ENCODE measurements at regions not wholly inside any gene's neighbourhood (a gene's known extent, or its start where the extent isn't known, plus 50 kb on each side); places are given as distances from the start of the nearest gene placed in this dataset.
"Not testable (repeated sequence)": the region's sequence is repeated elsewhere in the genome, so short reads cannot be mapped to it uniquely, and the experiment has no call there.

DNA sequence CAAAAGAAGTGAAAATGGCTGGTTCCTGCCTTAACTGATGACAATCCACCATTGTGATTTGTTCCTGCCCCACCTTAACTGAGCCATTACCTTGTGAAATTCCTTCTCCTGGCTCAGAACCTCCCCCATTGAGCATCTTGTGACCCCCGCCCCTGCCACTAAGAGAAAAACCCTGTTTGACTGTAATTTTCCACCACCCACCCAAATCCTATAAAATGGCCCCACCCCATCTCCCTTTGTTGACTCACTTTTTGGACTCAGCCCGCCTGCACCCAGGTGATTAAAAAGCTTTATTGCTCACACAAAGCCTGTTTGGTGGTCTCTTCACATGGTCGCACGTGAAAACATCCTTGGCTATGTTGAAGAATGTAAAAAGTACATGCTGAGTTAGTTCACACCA is 197.6 kb upstream of the FBN2 start:
- DNase-seq, result not testable (repeated sequence)

DNA sequence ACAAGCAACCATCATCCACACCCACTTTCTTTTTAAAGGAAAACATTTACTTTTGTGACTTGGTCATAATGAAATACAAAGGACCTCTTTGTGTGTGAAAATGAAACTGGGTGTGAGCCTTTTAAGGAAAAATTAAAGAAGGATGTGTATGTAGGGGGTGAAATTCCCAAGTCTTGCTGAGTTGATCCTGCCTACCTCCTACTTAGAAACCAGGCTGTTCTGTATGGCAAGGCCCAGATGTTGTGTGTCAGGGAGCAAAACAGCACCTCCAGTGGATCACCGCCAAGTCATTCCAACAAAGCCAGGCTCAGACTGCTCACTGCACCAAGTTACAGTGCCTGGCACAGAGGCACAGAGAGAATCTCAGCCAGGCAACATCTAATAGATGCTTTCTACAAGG is 198.5 kb upstream of the FBN2 start:
- peak in 10 of 14 donors; percentile 2 to 62 (median 34) for DNase-seq

DNA sequence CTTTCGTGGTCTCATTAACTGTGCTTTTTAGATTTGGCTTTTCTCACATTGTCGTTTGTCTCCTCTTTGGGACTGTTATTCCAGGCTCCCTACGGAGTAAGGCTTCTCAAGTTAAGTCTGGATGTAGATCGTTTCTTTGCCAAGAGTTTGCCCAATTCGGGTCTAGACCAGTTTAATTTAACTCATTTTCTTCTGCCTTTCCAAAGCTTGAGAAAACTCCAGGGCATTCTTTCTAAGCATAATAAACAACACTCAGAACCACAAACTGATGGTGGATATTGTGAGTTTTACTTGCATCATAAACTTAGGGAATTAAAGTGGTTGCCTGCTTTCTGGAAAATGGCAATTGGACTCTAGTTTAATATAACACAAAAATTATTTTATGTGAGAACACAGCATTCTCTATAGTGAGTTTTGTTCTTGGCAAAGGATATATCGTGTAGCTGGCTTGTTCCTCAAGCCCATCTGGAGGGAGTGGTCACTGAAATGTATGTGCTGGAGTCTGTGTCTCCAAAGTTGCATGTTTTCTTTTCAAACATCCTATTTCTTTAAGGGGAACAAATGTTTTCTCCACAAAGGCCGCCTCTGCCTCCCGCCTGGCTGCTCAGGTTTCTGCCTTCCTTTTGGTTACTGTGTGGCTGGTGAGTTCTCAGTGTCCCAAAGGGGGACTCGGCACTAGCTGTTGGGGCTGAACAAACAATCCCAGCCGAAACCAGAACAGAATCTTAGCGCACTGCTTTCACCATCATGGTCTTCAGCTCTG is 211.3 kb upstream of the FBN2 start:
- DNase-seq, result no peak

DNA sequence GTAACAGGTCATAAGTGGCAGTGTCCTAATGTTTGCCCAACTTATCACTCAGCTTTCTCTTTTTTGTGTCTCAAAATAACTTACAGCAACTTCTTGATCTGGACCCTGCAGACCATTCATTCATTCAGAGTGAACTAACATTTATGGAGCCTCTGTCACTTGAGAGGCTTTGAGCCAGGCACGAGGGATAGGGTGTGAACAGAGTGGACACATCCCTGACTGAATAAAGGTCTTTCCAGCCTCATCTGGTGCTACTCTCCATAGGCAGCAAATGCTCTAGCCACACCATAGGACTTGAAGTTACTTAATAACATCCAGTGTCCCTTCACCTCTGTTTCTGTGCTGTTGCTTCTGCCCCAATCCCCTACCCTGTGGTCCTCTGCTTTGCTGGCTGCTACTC is 212.1 kb upstream of the FBN2 start:
- no peak for DNase-seq

DNA sequence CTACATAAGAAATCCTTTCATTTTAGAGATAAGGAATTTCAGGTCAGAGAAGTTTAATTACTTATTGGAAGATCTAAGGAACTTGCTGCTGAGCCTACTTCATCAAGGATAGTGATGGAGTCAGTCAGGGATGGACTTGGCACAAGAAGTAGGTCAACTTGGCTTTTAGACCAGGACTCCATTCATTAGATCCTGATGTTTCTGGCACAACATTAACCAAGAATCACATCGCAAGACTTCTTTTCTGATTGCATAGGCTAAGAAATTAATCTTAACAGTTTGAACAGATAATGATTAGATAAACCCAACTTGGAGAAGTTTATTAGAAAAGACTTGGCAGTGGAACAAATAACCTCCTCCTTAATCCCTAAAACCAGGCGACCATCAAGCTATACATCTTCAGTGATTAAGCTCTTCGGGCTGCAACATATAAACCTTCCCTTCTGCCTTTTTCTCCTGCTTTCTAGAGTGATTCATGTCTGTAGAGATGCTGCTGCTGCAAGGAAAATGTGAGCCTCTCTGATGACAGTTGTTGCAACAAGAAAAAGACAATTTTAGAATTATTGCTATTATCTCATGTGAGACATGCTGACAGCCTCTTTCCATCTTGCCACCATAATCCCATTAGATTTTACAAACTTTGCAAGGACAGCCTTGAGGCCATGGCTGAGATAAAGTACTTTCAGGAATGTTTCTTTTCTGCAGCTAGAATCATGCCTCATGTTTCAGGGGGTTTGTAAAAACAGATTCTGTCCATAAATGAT is 207.9 kb upstream of the SLC27A6 start:
- no peak for DNase-seq

DNA sequence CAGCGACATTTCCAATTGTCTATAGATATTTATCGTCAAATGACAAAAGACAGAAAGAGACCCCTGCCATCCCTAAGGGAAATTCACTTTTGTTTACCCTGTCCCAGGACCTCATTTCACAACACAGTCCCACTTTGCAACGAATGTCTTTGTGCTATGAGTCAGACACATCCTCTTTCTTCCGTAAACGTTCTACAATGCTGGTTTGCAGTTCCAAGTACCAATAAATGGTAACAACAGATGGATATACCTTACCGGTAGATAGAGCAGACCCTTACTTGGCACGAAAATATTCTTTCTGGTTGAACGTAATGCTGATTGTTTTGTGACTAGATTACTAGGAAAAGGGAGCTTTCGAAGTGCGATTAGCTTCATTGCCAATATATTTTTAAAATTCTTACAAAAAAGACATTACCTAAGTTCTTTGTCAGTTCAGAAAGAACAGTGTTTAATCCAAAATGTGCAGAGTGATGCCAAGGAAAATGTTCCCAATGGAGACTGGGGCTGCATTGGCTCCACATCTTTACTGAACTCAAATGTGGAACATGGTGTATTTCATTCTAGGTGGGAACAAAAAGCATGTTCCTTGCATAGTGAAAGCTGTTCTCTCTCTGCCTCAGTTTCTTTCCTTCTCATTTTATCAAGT is 202.5 kb upstream of the SLC27A6 start:
- DNase-seq, result no peak

DNA sequence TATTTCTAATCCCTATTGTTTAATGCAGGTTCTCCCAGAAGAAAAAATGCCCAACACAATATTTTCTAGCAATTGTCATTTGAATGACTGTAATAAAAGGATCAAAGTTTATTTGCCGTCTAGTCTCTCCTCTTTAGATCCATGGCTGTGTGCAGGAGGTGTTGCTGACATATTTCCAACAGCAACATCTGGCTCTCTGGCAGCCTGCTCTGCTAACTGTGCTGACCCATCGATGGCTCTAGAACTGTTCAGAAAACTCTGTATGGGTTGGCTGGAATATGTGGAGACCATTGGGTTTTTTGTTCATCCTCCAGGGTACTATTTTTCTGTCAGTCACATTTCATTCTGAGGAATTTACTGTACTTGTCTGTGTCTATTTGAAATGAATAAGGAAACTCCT is 202.0 kb upstream of the SLC27A6 start:
- no peak for DNase-seq

DNA sequence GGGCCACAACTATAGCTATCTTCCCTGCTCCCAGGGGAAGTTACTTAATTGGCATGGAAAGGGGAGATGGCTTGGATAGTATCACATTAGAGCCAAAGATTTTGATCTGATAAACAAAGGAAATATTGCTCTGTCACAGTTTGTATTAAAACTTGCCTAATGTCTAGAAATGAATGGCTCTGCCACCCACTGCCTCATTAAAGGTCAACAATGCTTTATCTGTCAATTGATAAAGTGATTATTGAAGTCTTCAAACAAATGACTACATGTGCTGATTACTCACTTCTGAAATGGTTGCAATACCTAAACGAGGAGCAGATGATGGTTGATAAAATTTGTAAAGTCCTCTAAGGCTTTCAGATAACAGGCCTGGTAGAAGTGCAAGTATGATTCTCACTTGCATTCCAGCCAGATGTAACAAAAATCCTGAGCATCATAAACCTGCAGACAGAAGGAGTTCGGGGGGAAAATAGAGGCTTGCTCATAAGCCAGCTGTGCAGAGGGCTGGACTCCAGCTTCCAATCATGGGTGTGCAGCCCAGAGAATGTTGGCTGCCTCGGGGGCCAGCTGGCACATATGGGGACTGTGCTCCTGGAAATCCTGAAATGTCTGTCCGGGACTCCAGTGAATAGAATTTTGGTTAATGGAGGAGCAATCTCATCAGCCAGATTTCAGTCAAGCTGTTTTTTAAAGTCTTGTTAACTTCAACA is 200.5 kb upstream of the SLC27A6 start:
- DNase-seq, result peak in 1 of 14 donors; percentile 5

DNA sequence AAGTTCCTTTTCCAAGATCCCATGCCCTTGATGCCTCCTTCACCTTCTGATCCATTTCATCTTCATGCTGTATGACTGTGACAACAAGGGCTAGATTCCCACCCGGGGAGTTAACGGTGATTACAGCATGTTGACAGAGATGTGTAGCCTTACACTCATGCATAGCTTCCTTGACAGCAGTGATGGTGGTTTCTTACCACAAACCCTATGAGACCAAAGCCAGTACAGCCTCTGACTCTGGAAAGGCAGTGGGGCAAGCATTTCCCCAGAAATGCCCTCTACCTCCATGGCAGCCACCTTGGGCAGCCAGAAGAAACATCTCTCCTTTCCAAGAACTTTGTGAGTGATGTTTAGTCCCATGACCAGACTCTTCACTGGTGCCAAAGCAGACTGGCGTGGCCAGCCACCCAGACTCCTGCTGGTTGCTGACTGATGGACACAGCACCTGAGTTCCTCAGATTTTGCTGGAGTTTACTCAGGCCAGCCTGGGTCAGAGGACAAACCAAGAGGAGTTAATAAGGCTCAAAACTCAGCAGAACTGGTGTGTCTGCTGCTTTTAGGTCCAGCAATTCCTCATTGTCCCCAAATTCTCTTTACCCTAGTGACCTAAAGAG is 199.7 kb upstream of the SLC27A6 start:
- peak in 1 of 14 donors; percentile 3 for DNase-seq

DNA sequence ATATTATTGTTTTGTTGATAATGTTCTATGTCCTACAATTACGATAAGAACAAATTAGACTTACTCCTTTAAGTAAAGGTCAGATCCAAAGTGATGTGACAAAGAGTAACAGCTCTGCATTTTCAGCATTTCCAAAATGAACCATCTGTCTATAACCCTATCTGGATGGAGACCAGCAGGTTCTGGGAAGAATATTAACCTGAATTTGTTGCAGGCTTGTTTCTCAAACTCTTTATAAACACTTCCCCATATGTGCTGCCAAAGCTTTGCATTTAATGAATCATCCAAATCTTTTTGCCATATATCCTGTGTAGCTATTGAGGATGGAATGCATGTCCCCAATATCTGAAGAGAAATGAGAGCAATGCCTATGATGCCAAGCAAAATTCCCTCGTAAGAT is 198.9 kb upstream of the SLC27A6 start:
- no peak for DNase-seq

DNA sequence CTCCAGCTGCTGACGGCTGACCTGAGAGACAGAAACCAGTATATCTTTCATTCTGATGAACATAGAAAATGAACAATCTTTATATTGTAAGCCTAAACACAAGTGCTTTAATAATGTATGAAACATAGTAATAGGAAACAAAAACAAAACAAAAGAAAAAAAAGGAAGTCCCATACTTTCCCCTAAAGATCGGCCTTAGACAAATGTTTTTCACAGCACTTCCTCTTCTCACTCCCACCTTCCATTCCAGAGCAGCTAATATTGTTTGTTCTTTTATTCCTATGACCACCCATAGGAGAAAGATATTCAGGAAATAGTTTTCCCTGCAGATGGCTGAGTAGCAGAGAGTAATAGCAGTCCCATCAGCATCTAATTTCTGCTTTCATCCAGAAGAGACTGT is 194.4 kb upstream of the SLC27A6 start:
- DNase-seq, result no peak

DNA sequence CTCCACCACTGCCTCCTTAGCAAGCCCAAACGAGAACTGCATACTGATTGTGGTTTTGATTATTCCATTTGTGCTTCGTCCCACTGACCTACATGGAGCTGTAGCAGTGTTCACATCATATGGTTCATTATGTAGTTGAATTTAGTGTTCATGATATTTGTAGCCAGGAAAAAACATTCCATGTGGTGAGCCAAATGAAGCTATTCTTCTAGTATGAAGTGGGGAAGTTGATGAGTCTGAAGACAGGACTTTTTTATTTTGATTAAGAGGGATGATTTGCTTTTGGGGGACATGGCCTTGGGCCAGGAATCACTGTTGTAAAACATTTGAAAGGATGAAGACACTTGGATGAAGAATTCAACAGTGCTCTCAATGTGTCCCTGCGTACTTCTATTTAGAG is 192.9 kb upstream of the SLC27A6 start:
- no peak for DNase-seq

DNA sequence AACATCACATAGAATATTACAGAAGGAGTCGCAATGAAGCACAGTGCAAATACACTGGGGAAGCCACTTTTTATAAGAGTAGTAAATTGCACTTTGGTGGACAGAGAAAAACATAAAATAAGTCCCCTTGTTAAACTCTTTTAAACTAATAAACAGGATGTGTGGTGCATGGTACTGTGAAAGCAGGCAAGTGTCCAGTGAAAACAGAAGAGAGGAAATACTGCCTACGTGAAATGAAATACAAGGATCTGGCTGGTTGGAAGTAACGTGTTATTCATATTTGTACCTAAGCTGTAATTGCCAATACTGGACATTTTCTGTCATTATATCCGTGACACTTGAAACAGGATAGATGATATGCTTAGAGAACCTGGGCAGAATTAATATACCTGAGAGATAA is 191.9 kb upstream of the SLC27A6 start:
- DNase-seq, result no peak

DNA sequence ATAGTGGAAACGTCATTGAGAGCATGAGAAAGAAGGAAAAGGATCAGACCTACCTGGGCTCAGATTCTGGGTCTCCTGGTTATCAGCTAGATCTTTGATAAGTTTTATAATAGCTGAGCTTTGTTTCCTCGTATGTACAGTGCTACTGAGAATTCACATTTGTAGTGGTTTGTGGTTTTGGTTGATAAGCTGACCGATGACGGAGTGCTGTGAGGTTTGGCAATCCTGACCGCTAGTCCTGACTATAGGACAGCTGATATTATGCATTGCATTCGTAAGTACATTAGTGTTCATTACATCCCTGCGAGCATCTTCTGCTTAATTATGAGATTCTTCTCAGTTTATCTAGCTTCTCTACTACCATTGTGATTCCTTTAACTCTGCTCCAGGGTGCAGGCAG is 190.7 kb upstream of the SLC27A6 start:
- no peak for DNase-seq

DNA sequence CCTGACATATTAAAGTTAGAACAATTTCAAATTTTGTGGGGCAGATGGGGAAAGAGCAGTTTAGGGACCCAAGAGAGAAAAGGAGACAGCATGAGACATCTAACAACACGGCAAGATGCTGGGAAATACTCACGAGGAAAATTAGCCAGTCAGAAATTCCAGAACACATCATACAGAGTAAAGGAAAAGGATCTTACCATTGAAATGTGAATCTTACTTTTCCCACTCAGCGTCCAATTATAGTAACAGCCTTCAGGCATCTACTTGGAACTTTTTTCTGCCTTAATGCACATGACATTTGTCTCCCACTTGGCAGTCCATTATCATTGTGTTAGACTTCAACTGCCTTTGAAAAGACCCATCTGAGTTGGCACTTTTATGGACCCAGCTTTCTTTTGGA is 189.7 kb upstream of the SLC27A6 start:
- no peak for DNase-seq

DNA sequence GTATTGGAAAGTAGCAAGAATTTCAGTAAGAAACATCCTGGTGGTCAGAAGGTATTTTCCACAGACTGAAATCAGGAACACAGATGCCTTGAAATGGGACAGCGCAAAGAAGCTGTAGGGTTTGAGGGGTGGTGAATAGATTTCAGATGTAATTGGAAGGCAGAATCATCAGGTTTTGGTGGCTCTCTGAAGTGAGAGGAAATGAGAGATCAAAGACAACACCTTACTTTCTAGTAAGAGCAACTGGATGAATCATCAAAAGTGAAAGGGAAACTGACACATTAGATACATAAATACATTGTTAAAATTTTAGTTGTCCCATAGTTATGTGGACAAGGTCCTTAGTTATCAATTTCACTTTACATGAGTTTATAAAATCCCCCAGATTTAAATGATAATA is 188.2 kb upstream of the SLC27A6 start:
- DNase-seq, result no peak

DNA sequence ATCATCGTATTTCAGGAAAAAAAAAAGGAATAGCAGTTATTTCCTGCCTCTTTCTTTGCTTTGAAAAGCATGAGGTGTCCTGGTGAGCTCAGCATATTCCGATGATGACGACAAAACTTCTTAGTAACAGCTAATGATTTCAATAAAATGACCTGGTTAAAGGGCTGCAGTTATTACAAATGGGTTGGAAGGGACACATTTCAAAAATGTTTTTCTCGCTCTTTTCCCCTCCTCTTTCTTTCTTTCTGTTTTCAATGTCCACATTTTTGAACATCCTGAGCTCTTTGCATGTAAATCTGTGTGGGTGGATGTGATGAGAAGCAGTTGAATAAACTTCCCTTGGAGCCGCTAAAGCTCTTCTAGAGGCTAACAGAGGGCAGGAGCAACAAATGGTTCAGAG is 186.8 kb upstream of the SLC27A6 start:
- DNase-seq, result no peak

DNA sequence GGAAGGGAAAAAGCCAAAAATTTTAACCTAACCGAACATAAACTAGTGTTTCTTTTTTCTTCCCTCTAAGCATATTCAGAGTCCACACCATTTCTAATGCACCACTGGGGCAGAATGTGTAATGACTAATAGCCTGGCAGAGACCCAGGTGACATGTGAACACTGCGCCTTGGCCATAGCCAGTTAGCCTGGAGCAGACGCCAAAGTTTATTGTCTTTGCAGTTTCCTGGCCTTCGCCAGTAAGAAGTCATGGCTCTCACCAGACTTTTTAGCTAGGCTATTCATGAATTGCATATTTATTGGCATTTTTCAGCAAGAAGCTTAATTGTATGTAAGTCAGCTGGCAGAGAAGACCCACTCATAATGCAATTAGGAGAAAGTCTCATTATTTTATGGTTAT is 182.8 kb upstream of the SLC27A6 start:
- DNase-seq, result peak in 10 of 14 donors; percentile 5 to 52 (median 32)

DNA sequence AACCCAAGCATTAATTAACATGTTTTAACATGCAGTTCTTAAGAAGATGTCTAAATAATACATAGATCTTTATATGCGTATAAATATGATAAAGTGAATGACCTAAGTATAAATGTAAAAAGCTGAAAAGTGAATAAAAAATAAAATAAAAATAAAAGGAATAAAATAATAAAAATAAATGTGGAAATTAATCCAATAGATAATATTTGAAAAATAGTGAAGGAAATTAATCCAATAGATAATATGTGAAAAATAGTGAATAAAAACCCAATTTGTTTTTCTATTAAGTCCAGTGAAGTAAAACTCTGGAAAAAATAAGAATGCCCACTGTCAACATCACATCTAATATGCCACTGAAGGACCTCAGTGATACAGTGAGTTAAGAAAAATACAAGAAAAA is 180.6 kb upstream of the SLC27A6 start:
- DNase-seq, result no peak

DNA sequence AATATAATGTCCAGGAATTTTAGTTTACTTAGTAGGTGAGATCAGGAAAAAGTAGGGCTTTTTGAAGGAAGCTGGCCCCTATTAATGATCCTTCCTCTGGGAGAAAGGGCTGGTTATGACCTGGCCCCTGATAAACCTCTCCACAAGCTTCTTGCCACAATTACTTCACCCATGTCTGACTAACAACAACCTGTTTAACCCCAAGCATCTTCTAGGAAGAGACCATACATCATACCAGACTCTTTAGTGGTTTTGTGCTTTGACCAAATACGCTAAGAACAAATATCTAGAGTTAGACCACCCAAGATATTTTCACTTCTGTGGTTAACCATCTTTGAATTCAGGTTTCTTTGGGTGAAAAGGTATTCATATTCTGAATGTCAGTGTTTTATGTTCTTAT is 174.0 kb upstream of the SLC27A6 start:
- DNase-seq, result no peak

DNA sequence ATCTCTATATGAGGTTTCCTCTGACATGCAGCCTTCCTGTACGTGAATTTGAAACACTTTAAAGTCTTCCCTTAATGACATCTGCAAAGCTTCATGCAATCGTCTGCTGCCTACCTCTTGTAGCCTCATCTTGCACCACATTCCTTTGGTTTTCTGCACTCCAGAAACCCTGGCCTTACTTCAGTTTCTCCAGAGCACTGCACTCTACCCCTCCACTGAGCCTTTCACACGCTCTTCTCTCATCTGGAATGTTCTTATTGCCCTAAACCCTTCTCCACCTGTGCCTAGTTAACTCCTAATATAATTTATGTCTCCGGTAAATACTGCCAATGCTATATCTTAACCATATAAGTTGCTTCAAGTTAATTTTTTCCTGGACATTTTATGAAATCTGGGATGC is 168.8 kb upstream of the SLC27A6 start:
- no peak for DNase-seq

DNA sequence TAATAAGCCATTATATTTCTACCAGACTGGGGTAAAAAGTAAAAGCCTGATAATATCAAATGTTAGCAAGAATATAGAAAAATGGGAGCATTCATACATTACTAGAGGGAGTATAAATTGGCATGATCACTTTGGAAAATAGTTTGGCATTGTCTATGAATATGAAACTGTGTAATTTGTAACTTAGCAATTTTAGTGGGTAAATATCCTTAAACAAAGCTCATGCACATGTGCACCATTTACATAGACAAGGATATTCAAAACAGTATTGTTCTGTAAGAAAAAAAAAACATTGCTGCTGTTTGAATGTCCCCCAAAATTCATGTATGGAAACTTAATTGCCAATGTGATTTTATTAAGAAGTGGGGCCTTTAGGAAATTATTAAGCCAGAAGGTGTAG is 166.4 kb upstream of the SLC27A6 start:
- no peak for DNase-seq

DNA sequence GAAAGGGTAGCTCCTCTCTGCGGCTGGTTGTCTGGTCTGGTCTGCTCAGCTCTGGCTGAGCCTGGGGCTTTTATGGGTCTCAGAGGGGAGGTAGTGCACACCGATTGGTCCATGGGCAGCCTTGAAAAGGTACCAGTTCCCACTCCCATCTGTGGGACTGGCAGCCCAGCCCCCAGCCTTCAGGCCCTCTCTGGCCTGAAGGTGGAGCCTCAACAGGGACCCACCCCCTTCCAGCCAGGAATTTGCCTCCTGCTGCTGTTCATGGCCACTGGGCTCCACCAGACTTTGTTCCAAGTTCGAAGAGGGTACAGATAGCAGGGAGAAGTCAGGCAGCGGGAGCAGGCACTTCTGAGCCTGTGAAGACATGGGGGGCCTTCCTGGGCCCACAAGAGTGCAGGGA is 165.3 kb upstream of the SLC27A6 start:
- DNase-seq, result no peak
